ENCODE measurements at regions not wholly inside any gene's neighbourhood (a gene's known extent, or its start where the extent isn't known, plus 50 kb on each side); places are given as distances from the start of the nearest gene placed in this dataset.

GRCh38 chr7:1298931-1299885, 66.5 kb downstream of the UNCX start:
- intact Hi-C loops (cut with DNase I): no loop called here
- DNase-seq: peak in 3 of 5 donors; percentile 8 to 42 (median 18)
- Histone ChIP-seq H3K36me3 (no peaks in the 10 kb centered on the region), H3K27ac (no peak overlapping the region), H3K4me3 (no peak overlapping the region), H3K27me3 (peaks cover 23 to 72% (median 26%) of the 10 kb centered on the region in 9 donors), H3K4me1 (no peaks in the 10 kb centered on the region), H3K9me3 (no peaks in the 10 kb centered on the region)
- ATAC-seq: no peak
- WGBS, 4 donors: 43 to 52% (median 48%) methylated on average over 16 to 30 of the region's 30 CpGs
- no peak for TF ChIP-seq POLR2A (IDR thresholded peaks at IDR 0.05)
- TF ChIP-seq, protein P1, sequence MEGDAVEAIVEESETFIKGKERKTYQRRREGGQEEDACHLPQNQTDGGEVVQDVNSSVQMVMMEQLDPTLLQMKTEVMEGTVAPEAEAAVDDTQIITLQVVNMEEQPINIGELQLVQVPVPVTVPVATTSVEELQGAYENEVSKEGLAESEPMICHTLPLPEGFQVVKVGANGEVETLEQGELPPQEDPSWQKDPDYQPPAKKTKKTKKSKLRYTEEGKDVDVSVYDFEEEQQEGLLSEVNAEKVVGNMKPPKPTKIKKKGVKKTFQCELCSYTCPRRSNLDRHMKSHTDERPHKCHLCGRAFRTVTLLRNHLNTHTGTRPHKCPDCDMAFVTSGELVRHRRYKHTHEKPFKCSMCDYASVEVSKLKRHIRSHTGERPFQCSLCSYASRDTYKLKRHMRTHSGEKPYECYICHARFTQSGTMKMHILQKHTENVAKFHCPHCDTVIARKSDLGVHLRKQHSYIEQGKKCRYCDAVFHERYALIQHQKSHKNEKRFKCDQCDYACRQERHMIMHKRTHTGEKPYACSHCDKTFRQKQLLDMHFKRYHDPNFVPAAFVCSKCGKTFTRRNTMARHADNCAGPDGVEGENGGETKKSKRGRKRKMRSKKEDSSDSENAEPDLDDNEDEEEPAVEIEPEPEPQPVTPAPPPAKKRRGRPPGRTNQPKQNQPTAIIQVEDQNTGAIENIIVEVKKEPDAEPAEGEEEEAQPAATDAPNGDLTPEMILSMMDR (IDR thresholded peaks at IDR 0.05): no peak

- WGBS, 4 donors: 46 to 77% (median 63%) methylated on average over 3 to 8 of the region's 8 CpGs
- intact Hi-C loops (cut with DNase I): no loop called here
- Histone ChIP-seq H3K27ac (no peak overlapping the region), H3K9me3 (no peaks in the 10 kb centered on the region), H3K27me3 (peaks cover 21 to 70% (median 26%) of the 10 kb centered on the region in 9 donors), H3K4me1 (no peaks in the 10 kb centered on the region), H3K36me3 (no peaks in the 10 kb centered on the region), H3K4me3 (no peak overlapping the region)
- DNase-seq (peak in 1 of 5 donors; percentile 40), ATAC-seq (no peak)
- TF ChIP-seq, protein P1 (IDR thresholded peaks at IDR 0.05): no peak
- TF ChIP-seq POLR2A (IDR thresholded peaks at IDR 0.05): no peak
Observed at GRCh38 chr7:1300206-1300605, 67.5 kb downstream of the UNCX start.

- TF ChIP-seq POLR2A (IDR thresholded peaks at IDR 0.05): no peak
- TF ChIP-seq, protein P1 (IDR thresholded peaks at IDR 0.05): no peak
- Histone ChIP-seq H3K9me3 (no peaks in the 10 kb centered on the region), H3K4me3 (no peak overlapping the region), H3K27ac (no peak overlapping the region), H3K36me3 (no peaks in the 10 kb centered on the region), H3K27me3 (peaks cover 21 to 69% (median 26%) of the 10 kb centered on the region in 9 donors), H3K4me1 (no peaks in the 10 kb centered on the region)
- intact Hi-C loops (cut with DNase I): no loop called here
- DNase-seq (peak in 2 of 5 donors; percentile 20 to 47), ATAC-seq (no peak)
- 42 to 55% (median 49%) methylated on average over 13 to 17 of the region's 17 CpGs for WGBS, 4 donors
Observed at GRCh38 chr7:1300636-1301035, 68.0 kb downstream of the UNCX start.

GRCh38 chr7:1301054-1301881, 68.6 kb downstream of the UNCX start:
- H3K36me3 ChIP-seq: no peaks in the 10 kb centered on the region
- H3K27me3 ChIP-seq: peaks cover 17 to 63% (median 26%) of the 10 kb centered on the region in 9 donors
- intact Hi-C loops (cut with DNase I): no loop called here
- 47 to 75% (median 54%) methylated on average over 2 to 23 of the region's 23 CpGs for WGBS, 4 donors
- TF ChIP-seq, protein P1 (IDR thresholded peaks at IDR 0.05): no peak
- TF ChIP-seq POLR2A (IDR thresholded peaks at IDR 0.05): no peak
- DNase-seq (peak in 3 of 5 donors; percentile 12 to 46 (median 23)), ATAC-seq (no peak)
- no peak overlapping the region for H3K27ac ChIP-seq
- no peaks in the 10 kb centered on the region for H3K9me3 ChIP-seq
- H3K4me1 ChIP-seq: no peaks in the 10 kb centered on the region
- H3K4me3 ChIP-seq: no peak overlapping the region

All from heart left ventricle (tissue), 16 donors.